GM18498 (cell line): ENCODE measurements at regions not wholly inside any gene's neighbourhood (a gene's known extent, or its start where the extent isn't known, plus 50 kb on each side); places are given as distances from the start of the nearest gene placed in this dataset.

Source experiments
- ATAC-seq: cut with Tn5 transposase; IDR thresholded peaks from one replicate; pipeline ENCODE4 v1.9.1; 2021; ENCODE audit warnings: mild to moderate bottlenecking, moderate library complexity; ENCODE audit not compliant: unreplicated experiment

GRCh38 chr12:92208613-92209121 is 63.0 kb upstream of the BTG1 start:
- peak; percentile 85 for ATAC-seq

- no peak for ATAC-seq
Observed at GRCh38 chr12:92206596-92206995, 61.0 kb upstream of the BTG1 start.

GRCh38 chr12:92206011-92206410 is 60.4 kb upstream of the BTG1 start:
- ATAC-seq = no peak

- ATAC-seq = no peak
Observed at GRCh38 chr12:92199819-92200576, 54.4 kb upstream of the BTG1 start.

GRCh38 chr12:92197815-92198214 is 52.2 kb upstream of the BTG1 start:
- ATAC-seq = no peak

GRCh38 chr12:92196368-92196767 is 50.7 kb upstream of the BTG1 start:
- no peak for ATAC-seq
